GM12874 (cell line): ENCODE measurements at regions not wholly inside any gene's neighbourhood (a gene's known extent, or its start where the extent isn't known, plus 50 kb on each side); places are given as distances from the start of the nearest gene placed in this dataset.

Experiments used
- TF ChIP-seq, protein P1 (sequence below): IDR thresholded peaks from 2 replicates; pipeline ENCODE4 v1.5.1; 2011; ENCODE audit warnings: low read depth, mild to moderate bottlenecking, control low read depth, low read length, moderate library complexity; ENCODE audit not compliant: insufficient read depth

- TF ChIP-seq, protein P1, sequence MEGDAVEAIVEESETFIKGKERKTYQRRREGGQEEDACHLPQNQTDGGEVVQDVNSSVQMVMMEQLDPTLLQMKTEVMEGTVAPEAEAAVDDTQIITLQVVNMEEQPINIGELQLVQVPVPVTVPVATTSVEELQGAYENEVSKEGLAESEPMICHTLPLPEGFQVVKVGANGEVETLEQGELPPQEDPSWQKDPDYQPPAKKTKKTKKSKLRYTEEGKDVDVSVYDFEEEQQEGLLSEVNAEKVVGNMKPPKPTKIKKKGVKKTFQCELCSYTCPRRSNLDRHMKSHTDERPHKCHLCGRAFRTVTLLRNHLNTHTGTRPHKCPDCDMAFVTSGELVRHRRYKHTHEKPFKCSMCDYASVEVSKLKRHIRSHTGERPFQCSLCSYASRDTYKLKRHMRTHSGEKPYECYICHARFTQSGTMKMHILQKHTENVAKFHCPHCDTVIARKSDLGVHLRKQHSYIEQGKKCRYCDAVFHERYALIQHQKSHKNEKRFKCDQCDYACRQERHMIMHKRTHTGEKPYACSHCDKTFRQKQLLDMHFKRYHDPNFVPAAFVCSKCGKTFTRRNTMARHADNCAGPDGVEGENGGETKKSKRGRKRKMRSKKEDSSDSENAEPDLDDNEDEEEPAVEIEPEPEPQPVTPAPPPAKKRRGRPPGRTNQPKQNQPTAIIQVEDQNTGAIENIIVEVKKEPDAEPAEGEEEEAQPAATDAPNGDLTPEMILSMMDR: no peak
Observed at GRCh38 chr3:44185396-44185915, 56.2 kb upstream of the TOPAZ1 start.

DNA sequence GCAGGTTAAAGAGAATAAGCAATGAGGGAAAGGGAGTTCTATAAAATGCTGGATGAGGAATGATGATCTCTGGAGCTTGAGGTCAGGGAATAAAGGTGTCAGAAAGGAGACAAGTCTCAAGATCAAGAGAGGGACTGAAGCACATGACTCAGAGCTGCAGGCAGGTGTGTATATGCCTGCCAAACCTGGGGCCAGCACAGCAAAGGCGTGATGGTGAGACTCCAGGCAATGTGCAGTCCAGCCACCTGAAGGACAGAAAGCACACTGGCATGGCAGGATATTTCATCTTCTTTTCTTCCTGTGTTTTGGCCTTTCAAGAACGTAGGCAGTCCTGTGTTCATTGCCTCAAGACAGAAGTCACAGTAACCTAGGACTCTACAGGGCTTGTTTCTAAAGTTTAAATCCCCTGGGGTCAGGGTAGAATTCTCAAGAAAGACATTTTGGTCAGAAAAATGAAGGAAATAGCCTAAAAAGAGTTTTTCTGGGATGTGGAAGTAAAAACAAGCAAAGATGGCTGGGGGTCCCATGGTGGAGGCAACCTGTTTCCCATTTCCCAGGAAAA is 55.5 kb upstream of the TOPAZ1 start:
- TF ChIP-seq, protein P1: no peak

GRCh38 chr3:44186712-44187111 is 55.0 kb upstream of the TOPAZ1 start:
- TF ChIP-seq, protein P1: no peak
